ENCODE measurements at regions not wholly inside any gene's neighbourhood (a gene's known extent, or its start where the extent isn't known, plus 50 kb on each side); places are given as distances from the start of the nearest gene placed in this dataset.

- WGBS (ENCODE audit: extremely low coverage, insufficient read length, low lambda C conversion rate): no CpG with 5 or more reads among the region's 4 CpGs
- H4K91ac ChIP-seq (ENCODE audit: insufficient read length, low read depth, low read length): no peak overlapping the region
- no peak overlapping the region for H2BK5ac ChIP-seq (ENCODE audit: insufficient read length, low read length)
- H3K9me3 ChIP-seq (ENCODE audit: control insufficient read depth, low read depth, low read length): no peaks in the 10 kb centered on the region
- H3K4me2 ChIP-seq (ENCODE audit: insufficient read depth, insufficient read length, low read length): no peak overlapping the region
- no peak overlapping the region for H3T11ph ChIP-seq (ENCODE audit: low read length)
- no peak overlapping the region for H2AK5ac ChIP-seq (ENCODE audit: insufficient read length, low read length)
- no peaks in the 10 kb centered on the region for H3K23me2 ChIP-seq (ENCODE audit: insufficient read length, low read depth, low read length, poor library complexity, severe bottlenecking)
- H3K56ac ChIP-seq (ENCODE audit: insufficient read length, low read depth, low read length): no peak overlapping the region
- no peaks in the 10 kb centered on the region for H3K79me1 ChIP-seq (ENCODE audit: insufficient read depth, low read depth, low read length, poor library complexity, severe bottlenecking)
- H2BK12ac ChIP-seq (ENCODE audit: insufficient read length, low read depth, low read length): no peak overlapping the region
- H3K9ac ChIP-seq (ENCODE audit: extremely low read depth, insufficient read length, low read length): no peak overlapping the region
- no peaks in the 10 kb centered on the region for H3K27me3 ChIP-seq (ENCODE audit: insufficient read depth, low read length)
- H3K27me3 Mint-ChIP-seq (ENCODE audit: low read depth): no peaks in the 10 kb centered on the region
- no peak overlapping the region for H3K23ac ChIP-seq (ENCODE audit: insufficient read length, low read depth, low read length)
- peaks cover 4 to 5% of the 10 kb centered on the region in 2 experiments; a peak in 2 of 4 replicates for H3K4me1 Mint-ChIP-seq
- no peaks in the 10 kb centered on the region; a peak in 1 of 7 replicates for H3K36me3 Mint-ChIP-seq (ENCODE audit: insufficient read depth in 1 of 3, low read depth in 3 of 3)
- no peak overlapping the region for H2BK20ac ChIP-seq (ENCODE audit: low read depth, low read length, poor library complexity, severe bottlenecking)
- no peaks in the 10 kb centered on the region for H3K79me2 ChIP-seq (ENCODE audit: insufficient read depth, low read length)
- no peak overlapping the region for H2AFZ ChIP-seq (ENCODE audit: low read length)
- H3K9me3 Mint-ChIP-seq: peaks cover 0 to 3% of the 10 kb centered on the region in 2 experiments; a peak in 1 of 5 replicates
- no peak overlapping the region for H3K14ac ChIP-seq (ENCODE audit: insufficient read depth, low read length)
- no peak overlapping the region for H2BK15ac ChIP-seq (ENCODE audit: low read depth, low read length)
- no peaks in the 10 kb centered on the region for H4K20me1 ChIP-seq (ENCODE audit: control insufficient read depth, insufficient read depth, insufficient read length)
- no peak overlapping the region for H4K8ac ChIP-seq (replicated peaks; ENCODE audit: insufficient read length, low read depth, low read length)
- H3K4ac ChIP-seq (ENCODE audit: low read depth, low read length): no peak overlapping the region
- DNase-seq: no peak
- H3K27ac Mint-ChIP-seq: no peak overlapping the region
- H3K4me3 Mint-ChIP-seq: no peak overlapping the region
- H3K27ac ChIP-seq (ENCODE audit: insufficient read length, low read depth, low read length): no peak overlapping the region
- no peak overlapping the region for H4K5ac ChIP-seq (ENCODE audit: insufficient read length, low read depth, low read length)
- H3K4me1 ChIP-seq (ENCODE audit: insufficient read depth, low read length): no peaks in the 10 kb centered on the region
- H2BK120ac ChIP-seq (ENCODE audit: low read depth, low read length, poor library complexity, severe bottlenecking): no peak overlapping the region
- no peak for TF ChIP-seq CTCF (conservative IDR thresholded peaks at IDR 0.05)
- H3K18ac ChIP-seq (ENCODE audit: insufficient read length, low read depth, low read length): no peak overlapping the region
Observed at GRCh38 chr1:185464777-185465176, 147.7 kb upstream of the IVNS1ABP start.

Data from H9 (cell line).